Bronchial epithelial cell (primary cell): ENCODE measurements at regions not wholly inside any gene's neighbourhood (a gene's known extent, or its start where the extent isn't known, plus 50 kb on each side); places are given as distances from the start of the nearest gene placed in this dataset.

Source experiments
- DNase-seq: peaks from one replicate; pipeline ENCODE4 v3.0.0-alpha.2; 2010; ENCODE audit warnings: low read depth
- FAIRE-seq: peaks from 2 replicates; lab custom pipeline; 2011; peaks lifted over from hg19 to GRCh38; lab: Jason Lieb, UNC
- H3K27me3 ChIP-seq: 2 replicates; pipeline ENCODE4 v1.5.1; 2011; ENCODE audit warnings: low read length; ENCODE audit not compliant: control insufficient read depth, insufficient read depth
- H3K36me3 ChIP-seq: 2 replicates; pipeline ENCODE4 v1.5.1; 2011; ENCODE audit warnings: low read length; ENCODE audit not compliant: control insufficient read depth, insufficient read depth
- H3K4me3 ChIP-seq: 2 replicates; pipeline ENCODE4 v1.5.1; 2011; ENCODE audit warnings: mild to moderate bottlenecking, low read depth, low read length, control low read depth
- TF ChIP-seq, protein P1 (sequence below): IDR thresholded peaks from 2 replicates; pipeline ENCODE4 v1.5.1; 2011; ENCODE audit warnings: mild to moderate bottlenecking, moderate library complexity, low read length, control low read depth, inconsistent platforms; ENCODE audit not compliant: insufficient read depth, severe bottlenecking

DNA sequence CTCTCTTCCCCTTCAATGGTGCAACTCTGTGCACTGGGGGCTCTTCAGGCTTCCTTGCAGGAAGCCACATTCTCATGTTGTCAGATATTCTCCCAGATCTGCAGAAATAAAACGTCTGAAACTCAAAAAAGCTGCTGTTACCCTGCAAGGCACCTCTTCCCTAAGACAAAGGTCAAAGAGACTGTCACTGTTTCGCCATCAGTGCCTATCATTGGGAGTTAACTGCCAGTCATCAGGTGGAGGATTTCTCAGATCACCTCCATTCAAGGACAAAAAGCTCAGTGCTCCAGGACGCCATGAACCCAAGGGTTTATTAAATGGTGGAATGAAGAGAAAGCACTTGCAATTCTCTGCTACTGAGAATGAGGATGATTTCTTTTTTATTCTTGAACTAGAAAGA lies 144.6 kb upstream of the PALS2 start:
- DNase-seq (no peak), FAIRE-seq (no peak)
- no peaks in the 10 kb centered on the region for H3K36me3 ChIP-seq
- no peak overlapping the region for H3K4me3 ChIP-seq
- TF ChIP-seq, protein P1, sequence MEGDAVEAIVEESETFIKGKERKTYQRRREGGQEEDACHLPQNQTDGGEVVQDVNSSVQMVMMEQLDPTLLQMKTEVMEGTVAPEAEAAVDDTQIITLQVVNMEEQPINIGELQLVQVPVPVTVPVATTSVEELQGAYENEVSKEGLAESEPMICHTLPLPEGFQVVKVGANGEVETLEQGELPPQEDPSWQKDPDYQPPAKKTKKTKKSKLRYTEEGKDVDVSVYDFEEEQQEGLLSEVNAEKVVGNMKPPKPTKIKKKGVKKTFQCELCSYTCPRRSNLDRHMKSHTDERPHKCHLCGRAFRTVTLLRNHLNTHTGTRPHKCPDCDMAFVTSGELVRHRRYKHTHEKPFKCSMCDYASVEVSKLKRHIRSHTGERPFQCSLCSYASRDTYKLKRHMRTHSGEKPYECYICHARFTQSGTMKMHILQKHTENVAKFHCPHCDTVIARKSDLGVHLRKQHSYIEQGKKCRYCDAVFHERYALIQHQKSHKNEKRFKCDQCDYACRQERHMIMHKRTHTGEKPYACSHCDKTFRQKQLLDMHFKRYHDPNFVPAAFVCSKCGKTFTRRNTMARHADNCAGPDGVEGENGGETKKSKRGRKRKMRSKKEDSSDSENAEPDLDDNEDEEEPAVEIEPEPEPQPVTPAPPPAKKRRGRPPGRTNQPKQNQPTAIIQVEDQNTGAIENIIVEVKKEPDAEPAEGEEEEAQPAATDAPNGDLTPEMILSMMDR = no peak
- H3K27me3 ChIP-seq = no peaks in the 10 kb centered on the region

DNA sequence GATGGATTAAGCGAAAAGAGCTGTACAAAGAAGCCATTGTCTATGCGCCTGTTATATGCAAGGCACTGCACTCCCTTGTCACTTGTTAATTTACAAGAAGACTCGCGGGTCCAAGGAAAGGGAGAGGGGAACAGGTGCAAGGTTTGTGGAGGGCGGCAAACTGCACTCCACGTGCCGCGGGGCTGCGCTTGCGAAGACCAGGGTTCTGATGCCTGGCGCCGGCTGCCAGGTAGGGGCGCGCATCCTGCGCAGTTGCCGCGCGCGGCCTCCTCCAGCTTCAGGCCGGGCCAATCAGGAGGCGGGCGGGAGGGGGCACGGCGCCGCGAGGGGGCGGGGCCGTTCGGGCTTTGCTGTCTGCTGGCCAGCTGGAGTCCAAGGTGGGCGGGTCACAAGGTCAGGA lies 140.6 kb upstream of the PALS2 start:
- Histone ChIP-seq H3K4me3 (no peak overlapping the region), H3K27me3 (no peaks in the 10 kb centered on the region), H3K36me3 (no peaks in the 10 kb centered on the region)
- DNase-seq = no peak
- TF ChIP-seq, protein P1 = no peak
- FAIRE-seq = no peak

DNA sequence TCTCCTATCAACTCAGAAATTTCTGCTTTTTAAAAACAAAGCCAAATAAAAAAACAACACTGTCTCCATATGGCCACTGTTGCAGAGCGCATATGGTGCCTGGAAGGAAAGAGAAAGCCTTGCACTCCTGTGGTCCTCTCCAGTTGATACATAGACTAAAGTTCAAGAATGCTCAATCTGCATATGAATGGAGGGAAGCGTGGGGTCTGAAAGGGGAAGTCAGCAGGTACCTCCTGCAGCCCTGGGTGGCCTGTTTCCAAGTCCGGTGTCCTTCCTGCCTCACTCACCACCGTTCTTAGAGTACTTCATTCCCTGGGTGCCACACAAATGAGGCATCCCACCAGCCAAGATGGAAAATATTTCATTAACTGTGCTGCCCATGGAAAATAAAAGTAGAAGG lies 138.3 kb upstream of the PALS2 start:
- no peak for FAIRE-seq
- Histone ChIP-seq H3K4me3 (no peak overlapping the region), H3K36me3 (no peaks in the 10 kb centered on the region), H3K27me3 (no peaks in the 10 kb centered on the region)
- TF ChIP-seq, protein P1 = no peak
- no peak for DNase-seq

- no peak for FAIRE-seq
- TF ChIP-seq, protein P1 = no peak
- DNase-seq = no peak
- no peak overlapping the region for H3K4me3 ChIP-seq
- H3K36me3 ChIP-seq = no peaks in the 10 kb centered on the region
- no peaks in the 10 kb centered on the region for H3K27me3 ChIP-seq
These were observed 136.9 kb upstream of the PALS2 start for GRCh38 chr7:24436131-24436920.

DNA sequence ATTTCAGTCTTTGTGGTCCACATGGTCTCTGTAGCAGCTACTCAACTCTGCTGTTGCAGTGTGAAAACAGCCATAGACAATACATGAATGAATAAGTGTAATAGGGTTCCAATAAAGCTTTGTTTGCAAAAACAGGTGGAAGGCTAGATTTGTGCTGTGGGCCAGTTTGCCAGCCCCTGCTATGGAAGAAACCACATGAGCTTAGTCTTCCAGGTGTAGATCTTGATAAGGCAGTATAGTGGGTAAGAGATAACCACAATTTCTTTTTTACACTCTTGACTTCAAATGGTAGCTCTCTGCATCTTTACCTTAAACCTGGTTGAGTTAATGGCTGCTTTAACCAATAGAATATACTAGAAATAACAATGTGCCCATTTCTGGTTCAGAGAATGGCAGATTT lies 135.0 kb upstream of the PALS2 start:
- DNase-seq (no peak), FAIRE-seq (no peak)
- H3K27me3 ChIP-seq = no peaks in the 10 kb centered on the region

More for the DNA sequence above, 135.0 kb upstream of the PALS2 start:
- Histone ChIP-seq H3K36me3 (no peaks in the 10 kb centered on the region), H3K4me3 (no peak overlapping the region)
- TF ChIP-seq, protein P1 = no peak
